ENCODE measurements at regions not wholly inside any gene's neighbourhood (a gene's known extent, or its start where the extent isn't known, plus 50 kb on each side); places are given as distances from the start of the nearest gene placed in this dataset.

DNA sequence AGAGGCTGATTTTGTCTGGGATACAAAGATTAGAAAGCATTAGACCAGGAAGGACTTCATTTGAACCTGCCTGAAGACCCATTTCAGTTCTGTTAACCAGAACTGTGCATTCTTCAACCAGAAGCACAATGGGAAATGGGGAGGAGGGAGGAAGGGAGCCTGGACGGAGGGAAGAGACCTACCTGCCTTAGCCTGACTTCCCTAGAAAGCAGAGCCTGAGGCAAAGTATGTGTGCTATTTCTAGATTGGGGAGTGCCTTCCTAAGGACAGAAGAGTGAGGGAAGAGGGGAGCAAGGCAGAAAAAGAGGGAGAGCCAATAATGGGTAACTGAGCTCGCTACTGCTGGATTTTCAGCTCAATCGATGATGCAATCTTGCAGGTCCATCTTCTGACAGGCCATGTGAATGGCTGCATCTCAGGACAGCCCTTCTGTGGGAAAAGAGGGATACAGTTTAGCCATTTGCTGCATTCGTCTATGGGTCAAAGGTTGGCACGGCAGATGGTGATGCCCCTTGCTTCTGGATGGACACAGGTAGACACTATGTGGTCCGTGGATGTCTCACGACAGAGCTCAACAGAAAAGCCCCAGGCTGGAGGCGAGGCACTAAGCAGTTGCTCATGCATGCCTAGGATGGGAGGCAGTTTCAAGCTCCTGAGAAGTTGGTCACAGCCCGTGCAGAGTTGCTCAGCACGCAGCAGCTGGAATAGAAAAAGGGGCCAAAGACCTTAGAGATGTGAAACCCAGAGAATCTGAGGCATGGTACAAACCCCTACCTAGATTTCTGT, 78.8 kb upstream of the UBL3 start:
- no peak for DNase-seq (ENCODE audit: low read depth)
- H3K4me3 ChIP-seq (ENCODE audit: low read depth, low read length), result no peak overlapping the region
- TF ChIP-seq, protein P1, sequence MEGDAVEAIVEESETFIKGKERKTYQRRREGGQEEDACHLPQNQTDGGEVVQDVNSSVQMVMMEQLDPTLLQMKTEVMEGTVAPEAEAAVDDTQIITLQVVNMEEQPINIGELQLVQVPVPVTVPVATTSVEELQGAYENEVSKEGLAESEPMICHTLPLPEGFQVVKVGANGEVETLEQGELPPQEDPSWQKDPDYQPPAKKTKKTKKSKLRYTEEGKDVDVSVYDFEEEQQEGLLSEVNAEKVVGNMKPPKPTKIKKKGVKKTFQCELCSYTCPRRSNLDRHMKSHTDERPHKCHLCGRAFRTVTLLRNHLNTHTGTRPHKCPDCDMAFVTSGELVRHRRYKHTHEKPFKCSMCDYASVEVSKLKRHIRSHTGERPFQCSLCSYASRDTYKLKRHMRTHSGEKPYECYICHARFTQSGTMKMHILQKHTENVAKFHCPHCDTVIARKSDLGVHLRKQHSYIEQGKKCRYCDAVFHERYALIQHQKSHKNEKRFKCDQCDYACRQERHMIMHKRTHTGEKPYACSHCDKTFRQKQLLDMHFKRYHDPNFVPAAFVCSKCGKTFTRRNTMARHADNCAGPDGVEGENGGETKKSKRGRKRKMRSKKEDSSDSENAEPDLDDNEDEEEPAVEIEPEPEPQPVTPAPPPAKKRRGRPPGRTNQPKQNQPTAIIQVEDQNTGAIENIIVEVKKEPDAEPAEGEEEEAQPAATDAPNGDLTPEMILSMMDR (IDR thresholded peaks at IDR 0.05; ENCODE audit: insufficient read depth, low read depth, low read length, missing control alignments), result no peak

DNA sequence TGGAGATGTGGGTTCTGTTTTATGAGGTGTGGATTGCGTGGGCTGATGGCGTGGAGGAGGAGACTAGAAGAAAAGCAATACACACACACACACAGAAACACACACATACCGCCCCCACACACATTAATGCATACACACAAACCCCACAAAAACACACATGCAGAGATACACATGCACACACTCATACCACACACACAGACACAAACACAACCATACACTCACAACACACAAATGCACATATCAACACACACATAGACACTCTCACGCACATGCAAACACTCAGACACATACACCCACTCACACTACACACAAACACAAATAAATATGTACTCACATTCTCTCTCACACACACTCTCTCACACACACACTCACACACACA, 75.7 kb upstream of the UBL3 start:
- H3K4me3 ChIP-seq (ENCODE audit: low read depth, low read length), result no peak overlapping the region
- TF ChIP-seq, protein P1 (IDR thresholded peaks at IDR 0.05; ENCODE audit: insufficient read depth, low read depth, low read length, missing control alignments), result no peak
- no peak for DNase-seq (ENCODE audit: low read depth)

DNA sequence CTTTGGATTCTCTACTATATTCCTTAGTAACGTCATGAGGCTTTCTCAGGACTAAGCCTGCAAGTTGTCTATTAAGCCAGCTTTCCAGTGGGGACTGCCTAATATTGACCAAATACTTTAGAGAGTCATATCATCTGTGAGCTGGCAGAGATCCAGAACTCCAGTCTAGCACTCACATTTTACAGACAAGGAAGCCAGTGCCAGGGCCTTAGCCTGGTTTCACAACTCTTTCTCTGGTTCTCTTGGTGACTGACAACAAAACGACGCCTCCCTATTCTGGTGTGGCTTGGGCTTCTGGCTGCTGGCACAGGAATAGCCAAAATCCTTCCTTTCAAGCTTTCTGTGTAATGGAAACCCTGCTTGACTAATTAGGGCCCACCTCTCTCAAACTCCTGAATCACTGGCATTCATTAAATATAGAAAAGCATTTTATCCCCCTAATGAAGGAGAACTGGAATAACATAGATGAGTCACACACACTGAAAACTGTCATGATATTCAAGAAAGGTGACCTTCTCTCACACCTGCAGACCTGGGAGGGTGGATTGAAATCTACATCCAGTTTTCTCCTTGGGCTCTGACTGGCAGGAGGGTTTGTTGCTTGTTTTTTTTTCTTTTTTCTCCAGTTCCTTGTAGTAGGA, 75.2 kb upstream of the UBL3 start:
- no peak for DNase-seq (ENCODE audit: low read depth)
- no peak overlapping the region for H3K4me3 ChIP-seq (ENCODE audit: low read depth, low read length)
- TF ChIP-seq, protein P1 (IDR thresholded peaks at IDR 0.05; ENCODE audit: insufficient read depth, low read depth, low read length, missing control alignments), result no peak

DNA sequence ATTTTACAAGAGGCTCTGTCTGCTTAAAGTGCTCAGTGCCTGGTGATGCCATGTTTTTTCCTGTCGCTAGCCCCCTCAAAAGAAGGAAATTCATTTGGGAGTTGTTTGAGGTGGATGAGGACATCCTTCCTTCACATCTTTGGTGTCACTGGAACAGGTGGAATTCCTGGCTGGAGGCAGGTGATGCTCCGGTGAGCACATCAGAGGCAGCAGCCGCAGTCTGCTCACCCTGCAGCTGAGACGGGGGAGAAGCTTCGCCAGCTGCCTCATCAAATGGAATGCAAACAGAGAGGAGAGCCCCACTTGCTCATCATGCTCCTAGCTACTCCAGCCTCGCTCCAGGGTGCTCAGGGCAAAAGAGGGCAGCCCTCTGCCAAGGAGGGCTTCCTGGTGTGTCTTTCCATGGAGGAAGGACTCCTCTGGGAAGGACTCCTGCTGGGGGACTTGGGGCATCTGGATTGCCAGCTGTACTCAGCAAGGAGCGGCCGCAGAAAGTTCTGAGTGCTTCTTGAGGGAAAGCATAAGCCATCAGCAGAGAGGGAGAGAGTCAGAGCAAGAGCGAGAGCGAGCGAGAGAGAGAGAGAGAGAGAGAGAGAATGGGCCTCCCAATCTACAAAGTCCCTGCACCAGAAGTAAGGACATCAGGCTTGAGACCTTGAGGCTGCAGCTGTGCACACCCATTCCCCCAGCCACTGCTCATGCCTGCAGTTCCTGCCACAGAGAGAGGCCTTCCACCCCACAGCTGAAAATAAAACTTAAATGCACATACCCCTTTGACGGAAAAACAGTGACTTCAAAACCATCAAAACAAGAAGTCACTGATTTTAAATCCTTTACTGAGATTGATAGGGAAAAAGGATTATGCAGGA, 74.3 kb upstream of the UBL3 start:
- TF ChIP-seq, protein P1 (IDR thresholded peaks at IDR 0.05; ENCODE audit: insufficient read depth, low read depth, low read length, missing control alignments), result no peak
- no peak for DNase-seq (ENCODE audit: low read depth)
- H3K4me3 ChIP-seq (ENCODE audit: low read depth, low read length), result no peak overlapping the region

DNA sequence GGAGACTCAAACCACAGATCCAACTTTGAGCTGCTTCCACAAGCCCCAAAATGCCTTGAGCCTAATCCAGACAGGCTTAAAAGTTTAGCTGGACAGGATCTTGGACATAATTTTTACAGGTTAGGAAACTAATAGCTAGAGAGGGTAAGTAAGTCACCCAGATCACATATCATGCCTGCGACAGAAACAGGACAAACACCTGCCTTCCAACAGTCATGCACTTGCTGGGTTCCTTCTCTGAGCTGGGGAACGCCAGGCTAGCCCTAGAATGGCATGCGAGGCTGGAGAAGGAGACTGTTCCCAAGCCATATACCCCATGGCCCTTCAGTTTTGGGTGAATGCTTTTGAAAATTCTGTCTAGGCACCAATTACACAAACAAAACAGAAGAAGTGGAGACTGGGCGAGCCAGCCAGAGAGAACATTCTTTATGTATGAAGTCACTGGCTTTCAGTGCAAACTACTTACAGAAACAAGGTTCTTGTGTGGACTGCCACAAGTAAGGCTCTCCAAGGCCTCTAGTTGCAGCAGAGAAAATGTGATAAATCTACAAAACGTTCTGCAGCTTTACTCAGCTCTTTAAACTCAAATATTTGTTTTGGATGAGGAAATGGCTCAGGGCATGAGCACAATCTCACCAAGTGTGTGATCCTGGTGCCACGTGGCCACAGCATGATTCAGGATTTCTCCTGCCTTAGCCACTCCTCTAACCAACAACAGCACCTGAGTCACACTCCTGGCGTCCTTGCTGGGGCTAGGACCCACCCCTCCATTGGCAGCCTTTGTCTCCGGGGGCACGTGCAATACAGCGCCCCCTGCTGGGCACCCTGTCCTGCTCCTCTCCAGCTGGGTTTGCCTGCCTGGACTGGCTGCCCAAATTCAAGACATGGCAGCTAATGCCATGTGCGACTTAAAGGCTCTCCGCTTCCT, 73.4 kb upstream of the UBL3 start:
- DNase-seq (ENCODE audit: low read depth), result peak; percentile 65
- H3K4me3 ChIP-seq (ENCODE audit: low read depth, low read length), result no peak overlapping the region
- TF ChIP-seq, protein P1 (IDR thresholded peaks at IDR 0.05; ENCODE audit: insufficient read depth, low read depth, low read length, missing control alignments), result peak; percentile 87

DNA sequence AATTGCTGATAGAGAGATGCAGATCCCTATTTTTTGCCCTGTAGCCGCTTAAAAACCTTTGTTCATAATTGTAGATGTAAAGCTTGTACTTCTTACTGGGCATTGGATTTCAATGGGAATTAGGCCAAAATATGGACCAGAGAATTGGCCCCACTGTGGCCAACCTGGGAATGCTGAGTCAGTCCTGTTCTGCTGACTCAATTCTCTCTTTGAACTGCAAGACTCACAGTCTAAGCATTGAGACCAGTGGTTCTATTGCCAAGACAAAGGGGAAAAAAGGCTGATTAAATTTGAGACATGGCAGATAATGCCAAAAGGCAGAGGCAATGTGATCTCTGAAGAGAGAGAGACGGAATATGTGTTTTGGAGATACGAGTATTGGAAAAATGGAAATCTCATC, 72.5 kb upstream of the UBL3 start:
- DNase-seq (ENCODE audit: low read depth), result peak; percentile 26
- H3K4me3 ChIP-seq (ENCODE audit: low read depth, low read length), result no peak overlapping the region
- TF ChIP-seq, protein P1 (IDR thresholded peaks at IDR 0.05; ENCODE audit: insufficient read depth, low read depth, low read length, missing control alignments), result no peak

Data from GM12865 (cell line).